ENCODE measurements at regions not wholly inside any gene's neighbourhood (a gene's known extent, or its start where the extent isn't known, plus 50 kb on each side); places are given as distances from the start of the nearest gene placed in this dataset.

DNA sequence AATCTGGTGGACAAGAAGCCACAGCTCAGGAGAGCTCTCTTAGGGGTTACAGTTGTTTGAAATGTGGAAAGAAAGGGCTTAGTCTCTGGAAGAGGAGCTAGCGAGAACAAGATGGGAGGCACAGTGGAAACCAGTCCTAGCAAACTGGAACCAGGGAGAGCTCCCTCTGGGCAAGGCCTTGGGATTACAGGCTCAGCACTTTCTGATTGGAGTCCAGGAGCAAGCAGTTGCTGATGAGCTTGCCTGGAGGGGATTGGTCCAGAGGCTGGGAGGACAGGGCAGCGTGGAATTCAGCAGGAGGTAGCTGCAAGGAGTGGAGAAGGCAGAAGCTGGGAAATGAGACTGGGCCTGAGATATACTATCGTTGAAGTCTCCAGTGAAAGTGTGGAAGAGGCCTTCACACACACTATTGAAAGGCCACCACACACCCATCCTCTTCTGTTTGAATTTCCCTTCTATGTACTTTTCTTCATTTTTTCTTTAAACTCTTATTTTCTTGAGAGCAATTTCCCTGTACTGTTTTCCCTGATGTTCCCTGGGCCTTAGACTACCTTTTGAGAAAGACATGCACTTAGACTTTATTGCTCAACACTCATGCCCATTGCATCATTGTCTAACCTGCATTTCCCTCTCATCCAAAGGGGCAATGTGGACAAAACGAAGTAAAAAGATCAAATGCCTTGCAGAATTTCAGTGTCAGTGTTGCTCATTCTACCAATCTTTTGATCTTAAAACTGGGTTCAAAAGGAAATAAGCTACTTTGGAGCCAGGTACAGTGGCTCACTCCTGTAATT, 57.8 kb upstream of the LANCL2 start:
- no peaks in the 10 kb centered on the region for H3K36me3 ChIP-seq (ENCODE audit: insufficient read depth, low read length)
- H3K4me1 ChIP-seq (ENCODE audit: insufficient read depth, low read length): no peaks in the 10 kb centered on the region
- H3K27ac ChIP-seq (ENCODE audit: low read length): no peak overlapping the region
- no peak overlapping the region for H3K4me3 ChIP-seq (ENCODE audit: low read depth in 1 of 2, low read length in 2 of 2)
- ATAC-seq (ENCODE audit: insufficient read depth, low read depth) (no peak), DNase-seq (no peak)
- H3K4me2 ChIP-seq (ENCODE audit: insufficient read depth, low read length): no peak overlapping the region
- no peaks in the 10 kb centered on the region for H3K79me2 ChIP-seq (ENCODE audit: insufficient read depth, low read length)
- no peaks in the 10 kb centered on the region for H4K20me1 ChIP-seq (ENCODE audit: insufficient read depth, low read length)
- H2AFZ ChIP-seq (ENCODE audit: low read depth, low read length): no peak overlapping the region
- no peaks in the 10 kb centered on the region for H3K27me3 ChIP-seq (ENCODE audit: insufficient read depth, low read length, poor library complexity)
- H3K9ac ChIP-seq (ENCODE audit: low read depth, low read length): no peak overlapping the region
- peaks cover 4% of the 10 kb centered on the region for H3K9me3 ChIP-seq (ENCODE audit: insufficient read depth, low read length, severe bottlenecking)
- TF ChIP-seq EZH2 (IDR thresholded peaks at IDR 0.05; ENCODE audit: borderline replicate concordance, low read depth, low read length, severe bottlenecking): no peak
- TF ChIP-seq, protein P1, sequence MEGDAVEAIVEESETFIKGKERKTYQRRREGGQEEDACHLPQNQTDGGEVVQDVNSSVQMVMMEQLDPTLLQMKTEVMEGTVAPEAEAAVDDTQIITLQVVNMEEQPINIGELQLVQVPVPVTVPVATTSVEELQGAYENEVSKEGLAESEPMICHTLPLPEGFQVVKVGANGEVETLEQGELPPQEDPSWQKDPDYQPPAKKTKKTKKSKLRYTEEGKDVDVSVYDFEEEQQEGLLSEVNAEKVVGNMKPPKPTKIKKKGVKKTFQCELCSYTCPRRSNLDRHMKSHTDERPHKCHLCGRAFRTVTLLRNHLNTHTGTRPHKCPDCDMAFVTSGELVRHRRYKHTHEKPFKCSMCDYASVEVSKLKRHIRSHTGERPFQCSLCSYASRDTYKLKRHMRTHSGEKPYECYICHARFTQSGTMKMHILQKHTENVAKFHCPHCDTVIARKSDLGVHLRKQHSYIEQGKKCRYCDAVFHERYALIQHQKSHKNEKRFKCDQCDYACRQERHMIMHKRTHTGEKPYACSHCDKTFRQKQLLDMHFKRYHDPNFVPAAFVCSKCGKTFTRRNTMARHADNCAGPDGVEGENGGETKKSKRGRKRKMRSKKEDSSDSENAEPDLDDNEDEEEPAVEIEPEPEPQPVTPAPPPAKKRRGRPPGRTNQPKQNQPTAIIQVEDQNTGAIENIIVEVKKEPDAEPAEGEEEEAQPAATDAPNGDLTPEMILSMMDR (IDR thresholded peaks at IDR 0.05; ENCODE audit: borderline replicate concordance, extremely low read depth, low read length, poor library complexity, severe bottlenecking): no peak

DNA sequence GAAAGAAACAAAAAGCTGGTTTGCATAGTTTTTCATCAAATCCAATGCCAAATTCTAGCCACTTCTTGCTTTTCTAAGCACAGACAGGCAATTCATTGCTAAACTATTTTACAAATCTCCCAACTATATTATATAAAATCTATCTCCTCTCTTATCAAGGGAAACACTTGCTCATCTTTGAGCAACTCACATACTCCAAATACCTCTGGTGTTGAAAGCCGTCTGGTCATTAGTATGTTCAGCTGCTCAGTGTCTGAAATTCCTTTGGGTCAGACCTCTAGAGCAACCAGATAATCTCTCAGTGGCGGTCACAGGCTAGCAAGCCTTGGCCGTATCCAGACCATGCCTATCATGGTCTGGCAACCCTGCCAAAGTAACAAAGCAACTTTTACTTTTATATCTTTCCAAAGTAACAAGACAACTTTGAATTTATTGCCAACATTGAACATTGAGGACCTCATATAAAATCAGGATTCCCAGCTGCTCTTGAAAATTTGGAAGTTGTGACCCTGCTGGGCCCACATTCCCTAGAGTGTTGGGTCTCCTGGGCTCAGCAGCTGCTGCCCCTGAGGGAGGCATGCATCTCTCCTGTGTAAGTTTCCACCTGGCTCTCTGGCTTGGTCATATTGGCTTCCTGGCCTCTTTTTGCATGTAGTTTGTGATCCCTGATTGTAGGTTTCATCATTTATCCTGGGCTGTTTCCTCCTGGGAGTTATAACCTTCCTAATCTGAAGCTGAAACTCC, 56.8 kb upstream of the LANCL2 start:
- H3K9ac ChIP-seq (ENCODE audit: low read depth, low read length): no peak overlapping the region
- no peaks in the 10 kb centered on the region for H4K20me1 ChIP-seq (ENCODE audit: insufficient read depth, low read length)
- peaks cover 4% of the 10 kb centered on the region for H3K9me3 ChIP-seq (ENCODE audit: insufficient read depth, low read length, severe bottlenecking)
- no peaks in the 10 kb centered on the region for H3K4me1 ChIP-seq (ENCODE audit: insufficient read depth, low read length)
- no peak overlapping the region for H3K27ac ChIP-seq (ENCODE audit: low read length)
- H3K4me3 ChIP-seq (ENCODE audit: low read depth in 1 of 2, low read length in 2 of 2): no peak overlapping the region
- H3K27me3 ChIP-seq (ENCODE audit: insufficient read depth, low read length, poor library complexity): no peaks in the 10 kb centered on the region
- no peak for TF ChIP-seq EZH2 (IDR thresholded peaks at IDR 0.05; ENCODE audit: borderline replicate concordance, low read depth, low read length, severe bottlenecking)
- TF ChIP-seq, protein P1 (IDR thresholded peaks at IDR 0.05; ENCODE audit: borderline replicate concordance, extremely low read depth, low read length, poor library complexity, severe bottlenecking): no peak
- H3K36me3 ChIP-seq (ENCODE audit: insufficient read depth, low read length): no peaks in the 10 kb centered on the region
- ATAC-seq (ENCODE audit: insufficient read depth, low read depth) (no peak), DNase-seq (no peak)
- H3K4me2 ChIP-seq (ENCODE audit: insufficient read depth, low read length): no peak overlapping the region
- no peaks in the 10 kb centered on the region for H3K79me2 ChIP-seq (ENCODE audit: insufficient read depth, low read length)
- H2AFZ ChIP-seq (ENCODE audit: low read depth, low read length): no peak overlapping the region

DNA sequence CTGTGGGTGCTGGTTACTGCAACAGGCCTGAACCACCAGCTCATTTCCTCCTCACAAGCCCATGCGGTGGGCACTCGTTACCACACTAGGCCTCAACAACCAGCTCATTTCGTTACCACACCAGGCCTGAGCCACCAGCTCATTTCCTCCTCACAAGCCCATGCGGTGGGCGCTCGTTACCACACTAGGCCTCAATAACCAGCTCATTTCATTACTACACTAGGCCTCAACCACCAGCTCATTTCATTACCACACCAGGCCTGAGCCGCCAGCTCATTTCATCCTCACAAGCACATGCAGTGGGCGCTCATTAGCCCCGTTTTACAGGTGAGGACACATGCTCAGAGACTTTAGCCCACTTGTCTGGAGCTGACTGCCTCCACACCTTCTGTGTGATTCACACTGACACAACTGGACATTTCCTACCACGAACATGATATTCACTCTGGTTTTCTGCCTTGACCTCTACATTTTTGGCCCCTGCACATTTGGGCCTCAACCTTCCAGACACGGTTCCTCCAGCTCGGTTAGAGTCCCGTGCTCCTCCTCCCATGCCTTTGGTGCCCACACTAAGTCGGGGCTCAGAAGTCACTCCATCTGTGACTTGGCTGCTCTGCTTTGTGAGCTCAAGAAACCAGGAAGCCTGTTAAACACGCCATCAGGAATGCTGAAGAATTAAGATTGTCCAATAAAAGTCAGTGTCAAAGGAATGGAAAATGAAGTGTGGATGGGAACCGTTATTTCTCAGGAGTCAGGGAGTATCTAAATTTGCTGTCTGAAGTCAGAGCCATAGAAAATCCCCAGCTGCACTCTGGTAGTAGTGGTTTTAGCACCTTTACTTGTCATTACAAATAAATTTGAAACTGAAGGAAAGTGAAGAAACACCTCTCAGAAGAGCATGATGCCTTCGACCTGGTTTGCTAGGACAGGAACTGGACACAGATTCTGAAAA, 55.8 kb upstream of the LANCL2 start:
- no peaks in the 10 kb centered on the region for H3K27me3 ChIP-seq (ENCODE audit: insufficient read depth, low read length, poor library complexity)
- ATAC-seq (ENCODE audit: insufficient read depth, low read depth) (no peak), DNase-seq (no peak)
- no peak overlapping the region for H2AFZ ChIP-seq (ENCODE audit: low read depth, low read length)
- H3K27ac ChIP-seq (ENCODE audit: low read length): no peak overlapping the region
- no peak overlapping the region for H3K4me2 ChIP-seq (ENCODE audit: insufficient read depth, low read length)
- no peaks in the 10 kb centered on the region for H3K79me2 ChIP-seq (ENCODE audit: insufficient read depth, low read length)
- H3K9me3 ChIP-seq (ENCODE audit: insufficient read depth, low read length, severe bottlenecking): peaks cover 4% of the 10 kb centered on the region
- no peak overlapping the region for H3K4me3 ChIP-seq (ENCODE audit: low read depth in 1 of 2, low read length in 2 of 2)
- H3K36me3 ChIP-seq (ENCODE audit: insufficient read depth, low read length): no peaks in the 10 kb centered on the region
- no peak overlapping the region for H3K9ac ChIP-seq (ENCODE audit: low read depth, low read length)
- H3K4me1 ChIP-seq (ENCODE audit: insufficient read depth, low read length): no peaks in the 10 kb centered on the region
- TF ChIP-seq, protein P1 (IDR thresholded peaks at IDR 0.05; ENCODE audit: borderline replicate concordance, extremely low read depth, low read length, poor library complexity, severe bottlenecking): no peak
- TF ChIP-seq EZH2 (IDR thresholded peaks at IDR 0.05; ENCODE audit: borderline replicate concordance, low read depth, low read length, severe bottlenecking): no peak
- H4K20me1 ChIP-seq (ENCODE audit: insufficient read depth, low read length): no peaks in the 10 kb centered on the region
